HFFc6 (cell line): ENCODE measurements at regions not wholly inside any gene's neighbourhood (a gene's known extent, or its start where the extent isn't known, plus 50 kb on each side); places are given as distances from the start of the nearest gene placed in this dataset.
A peak's percentile ranks its signal among the peaks of the same experiment; 100 is the strongest.

Experiments used
- DNase-seq: peaks from one replicate; pipeline ENCODE4 v3.0.0-alpha.2; 2018
- H3K27ac Mint-ChIP-seq: 2 replicates; pipeline ENCODE4 v1.8.0; 2020; ENCODE audit warnings: mild to moderate bottlenecking, mixed read lengths
- H3K27me3 Mint-ChIP-seq: 2 replicates; pipeline ENCODE4 v1.8.0; 2021; ENCODE audit warnings: mild to moderate bottlenecking, moderate library complexity, mixed read lengths; ENCODE audit not compliant: insufficient read depth
- H3K36me3 Mint-ChIP-seq: 2 replicates; pipeline ENCODE4 v1.8.0; 2021; ENCODE audit warnings: low read depth, mixed read lengths
- H3K4me1 Mint-ChIP-seq: 2 replicates; pipeline ENCODE4 v1.8.0; 2020; ENCODE audit warnings: low read depth, mixed read lengths
- H3K4me3 Mint-ChIP-seq: 2 replicates; pipeline ENCODE4 v1.8.0; 2020; ENCODE audit warnings: mild to moderate bottlenecking, moderate library complexity, mixed read lengths
- H3K9me3 Mint-ChIP-seq: 2 replicates; pipeline ENCODE4 v1.8.0; 2020; ENCODE audit warnings: mild to moderate bottlenecking, mixed read lengths
- TF ChIP-seq, protein P1 (sequence below): fragments of 200-600 bp; sonication (generic); IDR thresholded peaks from 2 replicates; pipeline ENCODE4 v1.5.0; 2021; ENCODE audit warnings: antibody characterized with exemption, mild to moderate bottlenecking

DNA sequence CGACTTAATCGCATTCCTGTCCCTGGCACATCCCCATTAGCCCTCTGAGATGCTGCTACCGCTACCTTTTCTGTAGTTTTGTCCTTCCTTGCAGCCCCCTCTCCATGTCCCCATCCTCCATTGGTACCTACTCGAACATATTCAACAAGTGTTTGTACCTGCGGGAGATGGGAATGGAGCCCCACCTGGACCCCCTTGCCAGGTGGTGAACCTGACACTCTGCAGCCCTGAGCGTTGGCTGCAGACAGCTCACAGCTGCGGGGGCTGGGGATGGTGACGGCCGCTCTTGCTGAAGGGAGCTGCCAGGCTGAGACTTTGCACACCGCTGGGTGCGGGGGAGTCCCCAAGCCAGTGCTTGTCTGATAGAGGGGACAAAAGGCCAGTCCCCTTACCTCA lies 96.3 kb upstream of the DAP start:
- TF ChIP-seq, protein P1, sequence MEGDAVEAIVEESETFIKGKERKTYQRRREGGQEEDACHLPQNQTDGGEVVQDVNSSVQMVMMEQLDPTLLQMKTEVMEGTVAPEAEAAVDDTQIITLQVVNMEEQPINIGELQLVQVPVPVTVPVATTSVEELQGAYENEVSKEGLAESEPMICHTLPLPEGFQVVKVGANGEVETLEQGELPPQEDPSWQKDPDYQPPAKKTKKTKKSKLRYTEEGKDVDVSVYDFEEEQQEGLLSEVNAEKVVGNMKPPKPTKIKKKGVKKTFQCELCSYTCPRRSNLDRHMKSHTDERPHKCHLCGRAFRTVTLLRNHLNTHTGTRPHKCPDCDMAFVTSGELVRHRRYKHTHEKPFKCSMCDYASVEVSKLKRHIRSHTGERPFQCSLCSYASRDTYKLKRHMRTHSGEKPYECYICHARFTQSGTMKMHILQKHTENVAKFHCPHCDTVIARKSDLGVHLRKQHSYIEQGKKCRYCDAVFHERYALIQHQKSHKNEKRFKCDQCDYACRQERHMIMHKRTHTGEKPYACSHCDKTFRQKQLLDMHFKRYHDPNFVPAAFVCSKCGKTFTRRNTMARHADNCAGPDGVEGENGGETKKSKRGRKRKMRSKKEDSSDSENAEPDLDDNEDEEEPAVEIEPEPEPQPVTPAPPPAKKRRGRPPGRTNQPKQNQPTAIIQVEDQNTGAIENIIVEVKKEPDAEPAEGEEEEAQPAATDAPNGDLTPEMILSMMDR: peak; percentile 58
- H3K27ac Mint-ChIP-seq: no peak overlapping the region
- peaks cover 45% of the 10 kb centered on the region for H3K4me1 Mint-ChIP-seq
- H3K36me3 Mint-ChIP-seq: no peaks in the 10 kb centered on the region
- H3K9me3 Mint-ChIP-seq: no peaks in the 10 kb centered on the region; the same call in 1 of the 2 replicates
- DNase-seq: no peak
- no peaks in the 10 kb centered on the region; the same call in none of the 2 replicates for H3K27me3 Mint-ChIP-seq
- no peak overlapping the region for H3K4me3 Mint-ChIP-seq

DNA sequence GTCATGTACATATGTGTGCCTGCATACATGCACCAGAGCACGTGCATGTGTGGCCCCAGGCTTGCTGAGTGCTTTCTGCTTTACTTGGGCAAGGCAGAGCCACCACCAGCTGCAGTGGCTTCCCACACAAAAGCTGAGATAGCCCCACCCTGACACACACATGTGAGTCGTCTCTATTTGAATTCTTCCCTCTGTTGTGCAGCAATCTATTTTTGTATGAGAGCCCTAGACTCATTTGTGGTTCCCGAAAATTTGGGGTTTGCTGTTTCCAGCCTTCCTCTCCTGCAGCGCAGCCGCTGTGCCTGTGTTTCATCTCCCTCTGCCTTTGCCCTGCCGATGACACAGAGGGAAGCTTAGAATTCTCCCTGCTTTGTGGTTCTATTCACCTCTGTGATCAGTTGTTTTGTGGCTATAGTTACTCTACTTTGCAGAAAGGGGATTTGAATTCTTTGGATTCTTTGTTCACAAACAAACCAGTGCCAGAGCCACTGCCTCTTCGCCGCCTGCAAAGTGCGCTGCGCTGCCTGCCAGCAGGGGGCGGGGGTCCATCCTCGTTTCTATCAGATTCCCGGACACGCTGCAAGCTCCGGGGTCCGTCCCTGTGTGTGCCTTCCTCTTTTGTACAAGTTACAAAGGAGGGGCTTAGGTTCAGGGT lies 95.8 kb upstream of the DAP start:
- H3K9me3 Mint-ChIP-seq: no peaks in the 10 kb centered on the region; the same call in 1 of the 2 replicates
- H3K27ac Mint-ChIP-seq: peak overlapping the region; percentile 66
- H3K36me3 Mint-ChIP-seq: no peaks in the 10 kb centered on the region
- DNase-seq: peak; percentile 69
- TF ChIP-seq, protein P1: peak; percentile 93
- H3K4me3 Mint-ChIP-seq: peak overlapping the region; percentile 48; the same call in 1 of the 2 replicates
- H3K4me1 Mint-ChIP-seq: peaks cover 40% of the 10 kb centered on the region
- H3K27me3 Mint-ChIP-seq: no peaks in the 10 kb centered on the region; the same call in none of the 2 replicates

DNA sequence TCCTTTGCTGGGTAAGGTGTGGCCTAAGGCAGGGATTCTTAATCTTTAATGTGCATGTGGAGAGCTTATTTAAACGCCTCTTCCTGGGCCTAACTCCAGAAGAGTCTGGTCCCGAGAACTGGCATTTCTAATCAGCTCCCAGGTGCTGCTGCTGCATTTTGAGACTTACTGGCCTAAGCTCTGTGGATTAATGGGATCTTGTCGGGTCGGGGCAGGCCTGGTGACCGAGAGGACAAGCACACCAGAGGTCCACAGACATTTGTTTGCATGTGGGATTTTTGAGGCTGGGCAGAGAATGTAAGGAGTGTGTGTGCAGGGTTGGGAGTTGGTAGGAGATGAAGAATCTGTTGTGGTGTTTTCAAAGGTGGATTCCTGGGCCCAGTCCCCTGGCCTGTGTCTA lies 95.0 kb upstream of the DAP start:
- TF ChIP-seq, protein P1: no peak
- H3K9me3 Mint-ChIP-seq: no peaks in the 10 kb centered on the region; the same call in 1 of the 2 replicates
- H3K4me3 Mint-ChIP-seq: no peak overlapping the region; the same call in 1 of the 2 replicates
- H3K27me3 Mint-ChIP-seq: no peaks in the 10 kb centered on the region; the same call in none of the 2 replicates
- DNase-seq: no peak
- peaks cover 34% of the 10 kb centered on the region for H3K4me1 Mint-ChIP-seq
- H3K27ac Mint-ChIP-seq: no peak overlapping the region
- H3K36me3 Mint-ChIP-seq: no peaks in the 10 kb centered on the region

DNA sequence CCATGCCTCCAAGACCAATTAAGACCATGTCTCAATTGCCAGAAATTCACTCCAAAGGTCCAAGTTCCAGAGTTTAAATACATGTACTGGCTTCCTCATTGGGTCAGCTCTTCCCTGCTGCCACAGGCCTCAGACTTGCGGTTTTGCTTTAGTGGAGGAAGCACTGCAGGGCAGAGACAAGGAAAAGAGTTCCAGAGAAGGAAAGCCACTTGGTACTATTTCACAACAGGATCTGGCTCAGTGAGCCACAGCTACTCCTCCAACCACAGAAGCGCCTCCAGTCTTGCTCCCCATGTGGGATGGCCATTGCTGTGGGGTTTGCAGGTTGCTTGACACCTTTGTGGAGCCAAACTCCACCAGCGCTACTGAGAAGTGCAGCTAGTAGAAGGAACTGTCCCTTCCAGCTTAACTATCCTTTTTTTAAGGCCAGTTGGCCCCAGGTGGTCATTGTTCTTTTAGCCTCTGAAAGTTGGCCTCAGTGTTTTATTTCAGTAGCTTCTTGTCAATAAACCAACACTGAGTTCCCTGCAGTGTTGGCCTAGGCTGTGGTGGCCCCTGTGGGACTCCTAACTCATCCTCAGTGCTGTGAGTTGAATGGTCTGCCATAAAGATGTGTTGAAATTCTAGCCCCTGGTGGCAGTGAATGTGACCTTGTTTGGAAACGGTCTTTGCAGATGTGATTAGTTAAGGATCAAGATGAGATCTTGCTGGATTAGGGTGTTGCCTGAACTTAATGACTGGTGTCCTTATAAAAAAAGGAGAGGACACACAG lies 93.7 kb upstream of the DAP start:
- Mint-ChIP-seq H3K36me3 (no peaks in the 10 kb centered on the region), H3K27ac (no peak overlapping the region), H3K4me1 (peaks cover 25% of the 10 kb centered on the region), H3K27me3 (no peaks in the 10 kb centered on the region; the same call in 1 of the 2 replicates), H3K4me3 (no peak overlapping the region), H3K9me3 (no peaks in the 10 kb centered on the region)
- TF ChIP-seq, protein P1: no peak
- DNase-seq: no peak

DNA sequence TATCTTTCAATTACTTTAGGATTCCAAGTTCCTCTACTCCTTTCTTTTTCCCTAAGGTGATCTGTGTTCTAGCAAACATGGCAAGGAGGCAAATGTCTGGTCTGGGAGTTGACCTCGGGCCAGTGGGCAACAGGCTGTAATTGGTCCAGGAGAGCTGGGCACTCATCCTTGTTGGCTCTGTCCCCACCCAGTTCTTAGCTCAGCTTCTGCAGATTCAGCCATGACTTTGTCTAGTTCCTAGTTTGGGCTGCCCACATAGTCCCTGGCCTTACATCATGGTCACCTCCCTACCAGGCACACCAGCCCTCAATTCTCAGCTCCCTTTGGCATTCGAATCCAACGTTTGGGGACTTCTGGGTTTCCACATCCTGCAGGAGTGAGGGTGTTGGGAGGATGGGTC lies 92.1 kb upstream of the DAP start:
- DNase-seq: no peak
- TF ChIP-seq, protein P1: no peak
- Mint-ChIP-seq H3K36me3 (no peaks in the 10 kb centered on the region), H3K4me1 (peaks cover 32% of the 10 kb centered on the region), H3K27me3 (no peaks in the 10 kb centered on the region; the same call in 1 of the 2 replicates), H3K9me3 (no peaks in the 10 kb centered on the region), H3K27ac (no peak overlapping the region), H3K4me3 (no peak overlapping the region)
